Suprapubic skin (tissue), 4 donors: ENCODE measurements at regions not wholly inside any gene's neighbourhood (a gene's known extent, or its start where the extent isn't known, plus 50 kb on each side); places are given as distances from the start of the nearest gene placed in this dataset.

ENCODE experiments used
- EP300 ChIP-seq: sonication (generic); formaldehyde crosslinking; IDR thresholded peaks from one replicate; pipeline ENCODE4 v1.6.1; 2017; ENCODE audit warnings: antibody characterized with exemption
- POLR2A ChIP-seq, 2 donors: fragments of 450-650 bp; IDR thresholded peaks; one replicate each; pipeline ENCODE4 v1.6.1; 2017; ENCODE audit warnings: antibody characterized with exemption in 2 of 2, mild to moderate bottlenecking in 2 of 2, moderate library complexity in 2 of 2
- POLR2AphosphoS5 ChIP-seq, 3 donors: sonication (generic); formaldehyde crosslinking; IDR thresholded peaks; one replicate each; pipeline ENCODE4 v1.6.1; 2017; ENCODE audit warnings: antibody characterized with exemption in 3 of 3
- TF ChIP-seq, protein P1 (sequence below), 2 donors: fragments of 200-600 bp in 1 of 2; fragments of 450-650 bp in 1 of 2; sonication (generic) in 1 of 2; IDR thresholded peaks; one replicate each; pipeline ENCODE4 v1.5.1; 2016 to 2019; ENCODE audit warnings: antibody characterized with exemption in 2 of 2, mild to moderate bottlenecking in 1 of 2, moderate library complexity in 1 of 2

DNA sequence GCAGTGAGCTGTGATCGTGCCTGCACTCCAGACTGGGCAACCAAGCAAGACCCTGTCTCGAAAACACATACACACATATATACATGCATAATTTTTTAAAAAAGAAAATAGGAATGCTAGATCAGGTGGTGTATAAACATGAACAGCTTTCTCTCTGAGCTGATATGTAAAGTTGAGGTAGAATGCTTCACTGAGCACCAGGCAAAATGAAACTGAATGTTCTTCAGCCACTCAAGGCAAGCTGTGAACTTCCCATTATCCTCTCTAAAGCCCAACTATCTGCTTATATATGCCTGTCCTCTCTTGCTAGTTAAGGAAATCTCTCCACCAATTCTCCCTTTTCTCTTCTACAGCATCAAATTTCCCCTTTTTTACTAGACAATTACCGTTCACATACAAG is 93.0 kb downstream of the NUF2 start:
- TF ChIP-seq, protein P1, sequence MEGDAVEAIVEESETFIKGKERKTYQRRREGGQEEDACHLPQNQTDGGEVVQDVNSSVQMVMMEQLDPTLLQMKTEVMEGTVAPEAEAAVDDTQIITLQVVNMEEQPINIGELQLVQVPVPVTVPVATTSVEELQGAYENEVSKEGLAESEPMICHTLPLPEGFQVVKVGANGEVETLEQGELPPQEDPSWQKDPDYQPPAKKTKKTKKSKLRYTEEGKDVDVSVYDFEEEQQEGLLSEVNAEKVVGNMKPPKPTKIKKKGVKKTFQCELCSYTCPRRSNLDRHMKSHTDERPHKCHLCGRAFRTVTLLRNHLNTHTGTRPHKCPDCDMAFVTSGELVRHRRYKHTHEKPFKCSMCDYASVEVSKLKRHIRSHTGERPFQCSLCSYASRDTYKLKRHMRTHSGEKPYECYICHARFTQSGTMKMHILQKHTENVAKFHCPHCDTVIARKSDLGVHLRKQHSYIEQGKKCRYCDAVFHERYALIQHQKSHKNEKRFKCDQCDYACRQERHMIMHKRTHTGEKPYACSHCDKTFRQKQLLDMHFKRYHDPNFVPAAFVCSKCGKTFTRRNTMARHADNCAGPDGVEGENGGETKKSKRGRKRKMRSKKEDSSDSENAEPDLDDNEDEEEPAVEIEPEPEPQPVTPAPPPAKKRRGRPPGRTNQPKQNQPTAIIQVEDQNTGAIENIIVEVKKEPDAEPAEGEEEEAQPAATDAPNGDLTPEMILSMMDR (IDR thresholded peaks at IDR 0.05): no peak
- TF ChIP-seq POLR2A (IDR thresholded peaks at IDR 0.05) (no peak), EP300 (no peak), POLR2AphosphoS5 (IDR thresholded peaks at IDR 0.05) (no peak)
